H4 (cell line): ENCODE measurements at regions not wholly inside any gene's neighbourhood (a gene's known extent, or its start where the extent isn't known, plus 50 kb on each side); places are given as distances from the start of the nearest gene placed in this dataset.

Experiments used
- DNase-seq: peaks from one replicate; pipeline ENCODE4 v3.0.0-alpha.2; 2015; ENCODE audit warnings: low spot score

DNA sequence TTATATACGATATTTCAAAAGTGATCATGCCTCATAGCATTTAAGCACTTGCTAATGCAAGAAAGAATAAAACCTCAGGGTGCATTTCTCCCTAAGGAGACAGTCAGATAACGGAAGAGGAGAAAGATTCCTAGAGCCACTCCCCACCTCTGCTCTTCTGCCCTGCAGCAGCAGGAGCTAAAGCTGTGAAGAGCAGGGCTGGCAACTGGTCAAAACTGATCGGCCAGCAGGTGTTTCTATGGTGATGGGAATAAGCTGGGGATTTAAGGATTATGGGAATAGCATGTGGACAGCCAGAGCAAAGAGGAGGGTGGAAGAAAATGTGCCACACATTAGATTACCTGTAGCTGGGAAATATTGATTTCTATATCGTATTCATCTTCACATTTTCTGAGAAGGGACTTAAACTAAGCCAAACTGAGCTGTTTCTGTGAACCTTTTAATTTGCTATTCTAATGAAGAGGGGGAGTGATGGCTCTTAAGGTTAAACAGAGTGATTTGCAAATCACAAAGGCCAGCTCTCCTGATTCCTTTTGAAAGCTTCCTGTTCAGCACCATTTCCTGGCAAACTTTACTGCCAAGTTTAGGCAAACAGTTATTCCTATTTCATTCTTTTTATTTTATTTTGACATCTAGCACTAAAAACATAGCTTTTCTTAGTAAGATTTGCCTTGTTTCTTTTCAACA, 268.9 kb upstream of the PFKP start:
- no peak for DNase-seq

- no peak for DNase-seq
Measured at GRCh38 chr10:2791774-2792443, 275.4 kb upstream of the PFKP start.

DNA sequence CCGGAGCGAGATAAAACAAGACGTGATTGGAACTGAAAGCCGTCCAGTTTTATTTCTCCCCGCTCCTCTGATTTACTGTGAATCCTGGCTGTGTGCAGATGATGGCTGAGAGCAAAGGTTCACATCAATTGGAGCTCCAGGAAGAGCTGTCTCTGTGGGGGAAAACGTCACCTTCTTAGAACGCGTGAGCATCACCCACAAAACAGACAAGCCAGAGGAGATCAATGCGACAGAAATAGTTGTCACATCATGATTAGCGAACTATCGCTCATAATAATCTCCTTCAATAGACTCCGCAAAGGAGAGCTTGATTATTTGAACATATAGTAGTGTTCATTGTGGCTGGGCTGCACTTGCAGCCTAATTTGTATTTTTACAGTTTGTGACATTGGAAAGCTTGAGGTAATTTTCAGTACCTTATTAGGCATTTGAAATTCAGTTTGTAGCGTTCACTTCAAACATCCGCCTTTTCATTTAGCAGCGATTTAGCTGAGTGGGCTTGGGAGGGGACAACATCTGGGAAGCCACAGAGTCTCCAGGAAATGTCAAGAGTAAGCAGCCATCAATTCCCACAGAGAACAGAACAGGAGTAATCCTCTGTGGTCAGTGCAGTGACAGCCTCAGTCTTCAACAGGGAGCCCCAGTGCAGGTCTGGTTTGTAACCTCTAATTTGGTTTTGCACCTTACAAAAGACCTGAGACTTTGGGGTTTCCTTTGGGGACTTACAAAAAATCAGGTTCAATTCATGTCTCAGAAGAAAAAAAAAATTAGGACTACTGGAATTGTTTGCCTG, 276.8 kb upstream of the PFKP start:
- DNase-seq: no peak

DNA sequence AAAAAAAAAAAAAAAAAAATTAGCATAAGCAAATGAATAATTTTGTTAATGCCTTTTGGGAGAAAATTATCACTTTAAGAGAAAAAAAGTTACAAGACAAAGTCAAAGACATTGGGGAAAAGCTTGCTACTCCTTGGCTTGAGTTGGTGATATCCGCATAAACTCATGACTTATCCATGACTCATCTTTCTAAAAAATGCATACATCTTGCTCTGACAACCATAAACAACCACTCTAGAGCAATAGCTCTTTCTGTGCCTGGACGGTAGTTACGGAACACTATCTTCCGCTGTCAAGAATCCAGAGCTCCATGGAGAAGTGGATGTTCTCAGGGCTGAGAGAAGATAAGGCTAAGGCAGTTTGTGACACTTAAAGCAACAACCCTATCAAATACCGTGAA, 281.1 kb upstream of the PFKP start:
- no peak for DNase-seq

DNA sequence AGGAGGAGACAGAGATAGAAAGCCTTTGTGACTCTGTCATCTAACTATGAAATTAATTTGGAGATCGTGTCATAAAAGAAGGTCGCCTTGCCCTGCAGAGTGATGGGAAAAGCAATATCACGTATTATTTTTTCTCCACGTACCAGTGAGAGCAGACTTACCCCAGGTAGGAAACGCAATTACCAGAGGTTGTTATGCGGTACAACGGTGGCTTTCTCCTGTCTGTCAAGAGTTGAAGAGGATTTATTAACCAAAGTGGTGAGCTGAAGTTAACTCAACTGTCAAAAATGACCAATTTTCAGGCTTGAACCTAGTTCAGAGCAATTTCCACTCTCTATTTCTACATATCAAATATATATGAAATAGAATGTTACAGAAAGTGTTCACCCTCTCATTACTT, 282.6 kb upstream of the PFKP start:
- DNase-seq: no peak

GRCh38 chr10:2782950-2783349, 284.4 kb upstream of the PFKP start:
- no peak for DNase-seq

GRCh38 chr10:2782265-2782664, 285.1 kb upstream of the PFKP start:
- no peak for DNase-seq

GRCh38 chr10:2777666-2778355, 289.5 kb upstream of the PFKP start:
- DNase-seq: no peak

GRCh38 chr10:2772816-2773631, 294.3 kb upstream of the PFKP start:
- no peak for DNase-seq

GRCh38 chr10:2772135-2772534, 295.2 kb upstream of the PFKP start:
- DNase-seq: no peak

DNA sequence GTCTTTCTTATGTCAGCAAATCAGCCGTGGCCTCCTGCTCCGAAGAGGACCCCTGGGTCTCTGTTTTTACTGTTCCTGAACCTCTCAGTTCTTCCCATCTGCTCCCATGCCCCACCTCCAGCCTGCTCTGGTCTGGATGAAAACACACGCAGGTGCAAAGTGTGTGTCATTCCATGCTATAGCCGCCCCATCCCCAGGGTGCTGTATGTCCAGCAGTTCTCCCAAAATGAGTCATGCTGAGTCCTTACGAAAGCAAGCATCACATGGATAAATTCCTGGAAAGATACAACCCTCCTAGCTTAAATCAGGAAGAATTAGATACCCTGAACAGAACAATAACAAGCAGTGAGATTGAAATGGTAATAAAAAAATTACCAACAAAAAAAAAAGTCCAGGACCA, 300.1 kb upstream of the PFKP start:
- DNase-seq: peak; percentile 6

DNA sequence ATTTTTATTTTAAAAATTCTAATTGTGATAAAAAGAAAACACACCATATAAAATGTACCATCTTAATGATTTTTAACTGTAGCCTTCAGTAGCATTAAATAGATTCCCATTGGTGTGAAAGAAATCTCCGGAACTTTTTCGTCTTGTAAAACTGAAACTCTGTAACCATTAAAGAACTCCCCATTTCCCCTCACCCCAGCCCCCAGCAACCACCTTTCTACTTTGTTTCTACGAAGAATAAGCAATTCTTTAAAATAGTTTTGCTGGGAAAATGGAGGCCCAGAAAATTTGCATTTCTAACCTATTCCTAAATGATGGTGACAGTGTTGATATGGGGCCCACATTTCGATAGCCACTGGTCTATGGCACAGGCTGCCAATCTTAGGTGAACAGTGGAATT, 305.4 kb upstream of the PFKP start:
- no peak for DNase-seq

DNA sequence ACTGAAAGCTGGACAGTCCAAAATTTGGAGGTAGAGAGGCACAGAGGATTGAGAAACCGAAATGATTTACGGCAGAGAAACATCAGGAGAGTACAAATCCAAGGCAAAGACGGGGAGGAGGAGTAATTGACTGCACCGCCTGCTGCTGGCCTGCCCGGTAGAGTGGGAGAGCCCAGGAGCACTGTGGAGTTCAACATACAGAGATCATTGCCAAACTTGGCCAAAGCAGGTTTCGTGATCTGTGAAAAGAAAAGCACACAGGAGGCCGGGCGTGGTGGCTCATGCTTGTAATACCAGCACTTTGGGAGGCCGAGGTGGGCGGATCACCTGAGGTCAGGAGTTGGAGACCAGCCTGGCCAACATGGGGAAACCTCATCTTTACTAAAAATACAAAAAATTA, 306.0 kb upstream of the PFKP start:
- no peak for DNase-seq

GRCh38 chr10:2760736-2761135, 306.6 kb upstream of the PFKP start:
- no peak for DNase-seq

- no peak for DNase-seq
Measured at GRCh38 chr10:2759233-2759632, 308.1 kb upstream of the PFKP start.

DNA sequence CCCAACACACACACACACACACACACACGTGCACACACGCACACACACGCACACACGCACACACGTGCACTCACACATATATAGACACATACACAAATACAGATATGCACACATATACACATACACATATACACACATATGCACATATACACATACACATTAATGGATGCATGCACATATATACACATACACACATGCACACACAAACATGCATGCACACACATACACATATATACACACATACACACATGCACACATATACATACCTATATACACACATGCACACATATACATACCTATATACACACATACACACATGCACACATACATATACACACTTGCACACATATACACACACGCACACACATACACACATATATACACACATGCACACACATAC, 312.4 kb upstream of the PFKP start:
- DNase-seq: no peak

DNA sequence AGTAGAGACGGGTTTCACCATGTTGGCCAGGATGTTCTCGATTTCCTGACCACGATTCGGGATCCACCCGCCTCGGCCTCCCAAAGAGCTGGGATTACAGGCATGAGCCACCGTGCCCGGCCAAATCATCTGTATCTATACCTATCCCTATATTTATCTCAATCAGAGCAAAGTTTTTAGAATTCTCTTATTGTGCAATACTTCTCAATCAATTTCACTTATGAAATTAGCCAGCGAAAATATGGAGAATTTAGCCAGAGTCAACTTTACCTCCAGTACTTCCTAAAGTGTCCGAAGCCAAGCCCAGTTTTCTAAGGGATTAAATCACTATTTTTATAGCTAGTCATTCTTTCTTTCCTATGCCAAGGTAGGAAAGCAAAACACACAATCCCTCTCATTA, 319.1 kb upstream of the PFKP start:
- DNase-seq: no peak

GRCh38 chr10:2746638-2747037, 320.7 kb upstream of the PFKP start:
- DNase-seq: no peak

DNA sequence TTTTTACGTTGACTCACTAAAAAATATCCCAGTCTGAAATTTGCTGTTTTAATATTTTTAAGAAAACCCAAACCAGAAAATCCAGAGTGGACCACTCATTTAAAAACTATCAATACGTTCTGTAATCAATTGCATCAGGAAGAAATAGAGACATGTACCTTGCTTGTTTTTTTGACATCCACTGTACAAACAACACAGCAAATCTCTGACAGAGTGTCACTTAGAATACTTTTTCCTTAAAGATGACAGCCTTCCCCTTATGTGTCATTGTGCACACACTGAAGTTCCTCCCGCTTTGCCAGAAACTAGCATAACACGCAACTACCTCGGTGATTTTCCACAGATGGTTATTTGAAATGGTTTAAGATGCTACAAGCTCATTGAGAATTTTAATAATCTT, 321.7 kb upstream of the PFKP start:
- DNase-seq: no peak

GRCh38 chr10:2744547-2745200, 322.7 kb upstream of the PFKP start:
- no peak for DNase-seq

GRCh38 chr10:2734603-2735002, 332.7 kb upstream of the PFKP start:
- no peak for DNase-seq
